Aorta (tissue), 5 donors: ENCODE measurements at regions not wholly inside any gene's neighbourhood (a gene's known extent, or its start where the extent isn't known, plus 50 kb on each side); places are given as distances from the start of the nearest gene placed in this dataset.
A peak's percentile ranks its signal among the peaks of the same experiment; 100 is the strongest.
"Not testable (repeated sequence)": the region's sequence is repeated elsewhere in the genome, so short reads cannot be mapped to it uniquely, and the experiment has no call there.

ENCODE experiments used
- ATAC-seq: fragments of 200-7000 bp; cut with Tn5 transposase; one replicate; pipeline ENCODE4 v1.9.1; 2022; ENCODE audit warnings: moderate library complexity; ENCODE audit not compliant: low FRiP score
- DNase-seq, 2 donors: peaks; one replicate each; pipeline ENCODE4 v3.0.0-alpha.2; 2020
- H3K27ac ChIP-seq, 2 donors: one replicate each; pipeline ENCODE4 v1.5.1; 2013; ENCODE audit warnings: low read length in 2 of 2, mild to moderate bottlenecking in 2 of 2, moderate library complexity in 2 of 2, control low read depth in 1 of 2, inconsistent platforms in 1 of 2, low read depth in 1 of 2
- H3K27me3 ChIP-seq, 2 donors: one replicate each; pipeline ENCODE4 v1.6.1; 2013; ENCODE audit warnings: control low read depth in 1 of 2, low read length in 1 of 2, mild to moderate bottlenecking in 1 of 2, moderate library complexity in 1 of 2; ENCODE audit not compliant: insufficient read depth in 2 of 2, control insufficient read depth in 1 of 2
- H3K36me3 ChIP-seq, 2 donors: one replicate each; pipeline ENCODE4 v1.6.1; 2013; ENCODE audit warnings: control low read depth in 1 of 2, low read length in 1 of 2, mild to moderate bottlenecking in 1 of 2; ENCODE audit not compliant: insufficient read depth in 2 of 2, control insufficient read depth in 1 of 2
- H3K4me1 ChIP-seq, 2 donors: one replicate each; pipeline ENCODE4 v1.6.1; 2013; ENCODE audit warnings: low read length in 2 of 2, control low read depth in 1 of 2, mild to moderate bottlenecking in 1 of 2, moderate library complexity in 1 of 2; ENCODE audit not compliant: insufficient read depth in 2 of 2, control insufficient read depth in 1 of 2
- H3K4me3 ChIP-seq, 2 donors: one replicate each; pipeline ENCODE4 v1.5.1; 2013; ENCODE audit warnings: low read length in 2 of 2, control low read depth in 1 of 2, mild to moderate bottlenecking in 1 of 2
- H3K9me3 ChIP-seq: one replicate; pipeline ENCODE4 v1.6.1; 2013; ENCODE audit warnings: mild to moderate bottlenecking, low read length; ENCODE audit not compliant: control insufficient read depth
- WGBS, 2 donors: extraction: QIAGEN DNeasy Blood & Tissue Kit; methylation state at CpG; one replicate each; pipeline ENCODE4 v1.1.7; 2013; 5-methylcytosine and 5-hydroxymethylcytosine counted together
- intact Hi-C, 2 donors: fragments of 100-400 bp; cut with DNase I; formaldehyde crosslinking; loops; one replicate each; pipeline versions ENCODE4 v1.14.2 to v1.15.0; 2022
- donor health status: healthy with polysubstance abuse.
- donor health status: Bipolar disorder and iron deficiency.
- donor health status: DM: no; HTN: no; CAD: no.
- donor health status: DM: no; HTN: no; CAD: no.
- donor health status: DM: yes; HTN: yes; CAD: no.

DNA sequence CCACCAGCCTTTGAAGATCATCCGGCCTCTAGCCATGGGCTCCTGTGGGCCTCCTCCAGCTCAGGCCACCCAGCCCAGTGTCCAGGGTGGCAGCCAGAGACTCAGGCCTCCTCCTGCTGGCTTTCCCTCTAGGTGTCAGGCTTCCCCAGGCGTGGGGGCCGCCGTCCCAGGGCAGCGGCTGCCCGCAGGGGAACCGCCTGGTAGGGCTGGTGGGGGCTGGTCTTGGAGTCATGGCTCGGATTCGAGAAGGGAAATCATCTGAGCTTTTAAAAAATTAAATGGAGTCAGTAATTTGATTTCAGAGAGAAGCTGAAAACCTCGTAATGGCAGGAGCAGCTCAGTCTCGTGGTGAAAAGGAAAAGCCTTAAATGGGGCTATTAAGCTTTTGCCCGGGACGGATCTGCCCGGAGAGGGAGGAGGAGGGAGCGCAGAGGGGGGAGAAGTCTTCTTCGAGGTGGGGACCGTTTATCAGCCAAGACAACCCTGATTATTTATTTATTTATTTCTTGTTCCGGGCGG lies 66.4 kb upstream of the TARDBP start:
- DNase-seq = no peak
- intact Hi-C loops = loop anchor here (10.0 kb wide), 2 partner anchors 441 to 451 kb away; no protein-coding TSS in a partner anchor
- H3K27ac ChIP-seq = no peak overlapping the region
- no peak overlapping the region for H3K4me3 ChIP-seq
- H3K4me1 ChIP-seq = no peaks in the 10 kb centered on the region
- no peak for ATAC-seq
- no peaks in the 10 kb centered on the region for H3K9me3 ChIP-seq
- whole genome bisulfite sequencing, 2 donors = 76 to 80% methylated on average over 19 of the region's 19 CpGs
- H3K27me3 ChIP-seq = no peaks in the 10 kb centered on the region
- H3K36me3 ChIP-seq = no peaks in the 10 kb centered on the region

DNA sequence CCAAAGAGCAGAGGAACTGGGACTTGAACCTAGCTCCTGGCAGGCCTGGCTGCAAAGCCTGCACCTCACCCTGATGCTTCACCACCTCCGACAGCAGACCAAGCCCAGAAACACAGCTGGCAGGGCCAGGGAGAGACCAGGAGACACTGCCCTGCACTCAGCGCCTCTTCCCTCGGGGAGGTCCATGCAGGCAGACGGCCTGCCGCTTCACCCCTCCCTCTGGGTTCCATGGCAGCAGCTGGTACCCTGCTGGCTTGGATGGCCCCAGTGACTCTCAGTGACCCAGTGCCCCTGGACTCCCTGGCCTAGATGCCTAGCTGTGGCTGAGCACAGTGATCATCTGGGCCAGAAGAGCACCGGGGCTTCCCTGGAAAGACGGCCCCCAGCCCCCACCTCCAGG lies 65.3 kb upstream of the TARDBP start:
- DNase-seq = no peak
- Histone ChIP-seq H3K27me3 (no peaks in the 10 kb centered on the region), H3K4me1 (no peaks in the 10 kb centered on the region), H3K9me3 (no peaks in the 10 kb centered on the region), H3K27ac (no peak overlapping the region), H3K4me3 (no peak overlapping the region), H3K36me3 (no peaks in the 10 kb centered on the region)
- peak; percentile 17 for ATAC-seq
- intact Hi-C loops = loop anchor here (10.0 kb wide), 2 partner anchors 442 to 452 kb away; no protein-coding TSS in a partner anchor
- WGBS, 2 donors = 92 to 94% methylated on average over 6 to 7 of the region's 7 CpGs

DNA sequence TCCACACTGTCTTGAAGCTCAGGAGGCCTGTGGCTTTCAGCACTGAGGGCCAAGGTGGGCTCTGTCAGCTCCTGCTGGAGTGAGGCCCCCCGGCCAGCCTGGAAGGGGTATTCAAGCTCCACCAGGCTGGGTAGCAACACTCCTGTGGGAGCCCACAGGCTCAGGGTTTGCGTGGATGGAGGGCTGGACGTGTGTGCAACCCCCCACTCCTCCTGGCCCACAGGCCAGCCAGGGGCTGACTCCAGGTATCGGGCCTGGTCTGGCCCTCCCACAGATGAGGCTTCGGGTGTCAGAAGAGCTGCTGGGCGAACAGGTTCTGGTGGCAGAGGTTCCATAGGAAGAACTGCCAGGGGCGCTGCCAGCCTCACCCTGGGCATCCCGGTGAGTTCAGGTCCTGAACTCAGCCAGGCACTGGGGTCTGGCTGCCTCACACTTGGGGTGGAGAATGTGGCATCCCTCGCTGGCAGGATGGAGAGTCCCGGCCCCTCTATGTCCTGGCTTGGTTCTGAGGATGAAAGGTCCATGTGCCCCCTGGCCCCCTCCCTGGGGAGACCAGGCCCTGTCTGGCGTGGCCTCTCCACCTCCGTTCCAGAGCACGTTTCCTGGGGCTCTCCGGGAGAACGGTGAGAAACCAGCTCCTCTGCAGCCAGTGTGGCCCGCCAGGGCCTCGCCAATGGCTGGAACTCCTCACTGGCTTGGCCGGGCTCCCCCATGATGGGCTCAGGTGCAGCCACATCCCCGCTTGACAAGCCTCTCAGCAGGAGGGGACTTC lies 64.6 kb upstream of the TARDBP start:
- H3K4me1 ChIP-seq = no peaks in the 10 kb centered on the region
- no peaks in the 10 kb centered on the region for H3K9me3 ChIP-seq
- no peaks in the 10 kb centered on the region for H3K36me3 ChIP-seq
- no peak for DNase-seq
- 94% methylated on average over 19 of the region's 19 CpGs for WGBS, 2 donors
- no peak overlapping the region for H3K27ac ChIP-seq
- ATAC-seq = no peak
- no peak overlapping the region for H3K4me3 ChIP-seq
- intact Hi-C loops = loop anchor here (10.0 kb wide), 2 partner anchors 443 to 453 kb away; no protein-coding TSS in a partner anchor
- no peaks in the 10 kb centered on the region for H3K27me3 ChIP-seq

DNA sequence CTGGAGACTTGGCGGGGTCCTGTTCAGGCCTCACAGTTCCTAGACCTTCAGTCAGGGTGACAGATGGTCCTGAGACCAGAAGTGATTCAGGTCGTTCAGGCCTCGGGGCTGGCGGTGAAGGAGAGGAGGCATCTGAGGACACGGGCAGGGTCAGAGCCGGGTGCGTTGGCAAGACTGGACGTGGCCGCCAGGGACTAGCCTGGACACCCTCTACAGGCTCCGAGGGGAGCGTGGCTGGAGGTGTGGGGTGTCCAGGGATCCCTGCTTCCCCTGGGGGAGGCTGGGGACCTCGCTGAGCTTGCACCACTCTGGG lies 64.0 kb upstream of the TARDBP start:
- no peak overlapping the region for H3K4me3 ChIP-seq
- 90 to 92% methylated on average over 12 of the region's 12 CpGs for WGBS, 2 donors
- no peaks in the 10 kb centered on the region for H3K27me3 ChIP-seq
- H3K9me3 ChIP-seq = no peaks in the 10 kb centered on the region
- no peaks in the 10 kb centered on the region for H3K36me3 ChIP-seq
- intact Hi-C loops = loop anchor here (10.0 kb wide), 2 partner anchors 444 to 454 kb away; no protein-coding TSS in a partner anchor
- DNase-seq (no peak), ATAC-seq (no peak)
- H3K27ac ChIP-seq = no peak overlapping the region
- no peaks in the 10 kb centered on the region for H3K4me1 ChIP-seq

DNA sequence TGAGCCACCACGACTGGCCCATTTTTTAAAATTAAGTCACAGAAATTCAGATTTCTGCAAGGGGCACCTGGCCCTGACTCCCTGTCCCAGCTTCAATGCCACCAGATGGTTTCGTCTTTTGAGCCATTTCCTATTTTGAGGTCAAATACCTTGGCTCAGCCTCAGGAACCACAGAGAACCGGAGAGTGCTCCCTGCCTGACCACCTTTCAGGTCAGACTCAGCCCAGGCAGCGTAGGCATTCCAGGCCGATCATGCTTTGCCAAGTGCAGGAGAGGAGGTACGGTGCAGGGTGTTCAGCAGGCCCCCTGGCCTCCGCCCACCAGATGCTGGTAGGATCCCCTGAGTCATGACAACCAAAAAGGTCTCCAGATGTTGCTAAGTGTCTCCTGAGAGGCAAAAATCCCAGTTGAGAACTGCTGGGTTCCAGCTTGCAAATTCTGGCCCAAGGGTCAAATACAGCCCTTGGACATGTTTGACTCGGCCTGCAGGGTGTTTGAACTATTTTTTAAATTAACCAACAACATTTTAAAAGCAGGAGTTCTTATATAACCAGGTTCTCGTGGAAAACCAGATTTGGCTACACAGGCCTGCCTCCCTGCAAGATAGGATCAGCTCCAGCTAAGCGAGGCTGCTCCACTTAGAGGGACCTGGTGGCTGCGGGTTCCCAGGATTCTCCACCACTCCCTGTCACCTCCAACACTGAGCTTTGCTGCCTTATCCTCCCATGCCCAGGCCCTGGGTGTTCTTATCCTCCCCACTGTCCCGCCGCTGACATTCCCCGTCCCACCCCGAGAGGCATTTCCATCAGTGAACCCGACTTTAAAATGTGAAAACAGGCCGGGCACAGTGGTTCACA lies 61.9 kb upstream of the TARDBP start:
- no peaks in the 10 kb centered on the region for H3K4me1 ChIP-seq
- peaks cover 5% of the 10 kb centered on the region for H3K9me3 ChIP-seq
- 89% methylated on average over 17 of the region's 17 CpGs for WGBS, 2 donors
- no peak overlapping the region for H3K4me3 ChIP-seq
- H3K27ac ChIP-seq = no peak overlapping the region
- intact Hi-C loops = no loop called here
- no peaks in the 10 kb centered on the region for H3K27me3 ChIP-seq
- H3K36me3 ChIP-seq = no peaks in the 10 kb centered on the region
- DNase-seq (no peak), ATAC-seq (no peak)

DNA sequence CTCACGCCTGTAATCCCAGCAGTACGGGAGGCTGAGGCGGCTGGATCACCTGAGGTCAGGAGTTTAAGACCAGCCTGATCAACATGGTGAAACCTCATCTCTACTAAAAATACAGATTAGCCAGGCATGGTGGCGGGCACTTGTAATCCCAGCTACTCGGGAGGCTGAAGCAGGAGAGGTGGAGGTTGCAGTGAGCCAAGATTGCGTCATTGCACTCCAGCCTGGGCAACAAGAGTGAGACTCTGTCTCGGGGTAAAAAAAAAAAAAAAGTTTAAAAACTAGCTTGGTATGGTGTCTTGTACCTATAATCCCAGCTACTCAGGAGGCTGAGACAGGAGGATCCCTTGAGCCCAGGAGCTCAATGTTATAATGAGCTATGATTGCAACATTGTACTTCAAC lies 61.2 kb upstream of the TARDBP start:
- H3K27ac ChIP-seq, DNase-seq, H3K36me3 ChIP-seq, ATAC-seq, H3K27me3 ChIP-seq, H3K4me3 ChIP-seq, H3K4me1 ChIP-seq, H3K9me3 ChIP-seq, intact Hi-C loops: not testable (repeated sequence)
- 94 to 95% methylated on average over 7 of the region's 7 CpGs for WGBS, 2 donors

DNA sequence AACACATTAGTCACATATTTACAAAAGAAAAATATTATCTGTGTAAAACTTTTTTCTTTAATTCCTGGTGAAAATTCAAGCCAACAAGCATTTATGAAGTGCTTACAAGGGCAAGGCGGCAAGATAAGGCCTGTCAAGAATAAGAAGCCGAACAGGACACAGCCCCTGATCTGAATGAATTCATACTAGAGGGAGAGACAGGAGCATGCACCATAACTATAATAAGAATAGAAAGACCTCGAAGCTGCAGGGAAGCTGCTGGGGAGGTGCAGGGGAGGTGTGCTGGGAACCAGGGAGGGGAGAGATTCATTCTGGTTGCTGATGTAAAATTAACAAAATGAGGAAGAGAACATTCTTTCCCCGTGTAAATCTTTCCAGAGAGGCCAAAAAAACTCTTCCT lies 60.5 kb upstream of the TARDBP start:
- intact Hi-C loops = no loop called here
- no peaks in the 10 kb centered on the region for H3K27me3 ChIP-seq
- WGBS, 2 donors = 43 to 48% methylated on average over 4 of the region's 4 CpGs

DNA sequence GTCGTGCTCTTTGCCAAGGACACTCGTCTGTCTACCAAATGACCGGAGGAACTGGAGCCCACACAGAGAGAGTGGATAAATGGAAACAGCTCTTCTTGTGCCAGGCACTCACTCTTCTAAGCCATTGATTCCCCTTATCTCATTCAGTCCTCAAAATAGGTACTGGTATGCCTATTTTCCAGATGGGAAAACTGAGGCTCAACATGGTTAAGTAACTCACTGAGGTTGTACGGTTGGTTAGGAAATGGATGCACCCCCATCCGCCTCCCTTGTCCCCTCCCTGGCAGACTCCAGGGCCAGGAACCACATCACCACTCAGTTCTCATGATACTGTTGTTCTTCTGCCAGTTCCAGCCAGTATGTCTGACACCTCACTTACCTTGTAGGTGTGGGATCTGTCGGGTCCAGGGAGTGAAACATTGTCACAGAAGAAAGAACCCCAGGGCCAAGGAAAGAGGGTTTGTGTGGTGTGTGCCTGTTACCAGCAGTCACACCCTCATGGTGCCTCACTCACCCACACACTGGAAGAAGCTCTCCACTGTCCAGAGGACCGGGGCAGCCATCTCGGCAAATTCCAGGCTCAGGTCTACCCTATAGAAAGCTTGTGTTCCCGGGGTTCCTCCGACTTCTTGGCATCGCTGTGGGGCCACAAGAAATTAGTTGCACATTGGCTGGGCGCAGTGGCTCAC lies 58.8 kb upstream of the TARDBP start:
- peaks cover 5% of the 10 kb centered on the region for H3K9me3 ChIP-seq
- H3K27me3 ChIP-seq = no peaks in the 10 kb centered on the region
- H3K27ac ChIP-seq = no peak overlapping the region
- no peaks in the 10 kb centered on the region for H3K36me3 ChIP-seq
- no peak for DNase-seq
- ATAC-seq = no peak
- intact Hi-C loops = no loop called here
- H3K4me3 ChIP-seq = no peak overlapping the region
- WGBS, 2 donors = 92 to 94% methylated on average over 12 of the region's 12 CpGs
- no peaks in the 10 kb centered on the region for H3K4me1 ChIP-seq

More for the DNA sequence above, 60.5 kb upstream of the TARDBP start:
- Histone ChIP-seq H3K9me3 (peaks cover 5% of the 10 kb centered on the region), H3K36me3 (no peaks in the 10 kb centered on the region), H3K4me1 (no peaks in the 10 kb centered on the region), H3K27ac (no peak overlapping the region), H3K4me3 (no peak overlapping the region)
- no peak for ATAC-seq
- no peak for DNase-seq
